ELF-1 (cell line): ENCODE measurements at regions not wholly inside any gene's neighbourhood (a gene's known extent, or its start where the extent isn't known, plus 50 kb on each side); places are given as distances from the start of the nearest gene placed in this dataset.

Experiments
- DNase-seq: peaks from one replicate; pipeline ENCODE4 v3.0.0-alpha.2; 2016; ENCODE audit warnings: low read depth, low spot score

DNA sequence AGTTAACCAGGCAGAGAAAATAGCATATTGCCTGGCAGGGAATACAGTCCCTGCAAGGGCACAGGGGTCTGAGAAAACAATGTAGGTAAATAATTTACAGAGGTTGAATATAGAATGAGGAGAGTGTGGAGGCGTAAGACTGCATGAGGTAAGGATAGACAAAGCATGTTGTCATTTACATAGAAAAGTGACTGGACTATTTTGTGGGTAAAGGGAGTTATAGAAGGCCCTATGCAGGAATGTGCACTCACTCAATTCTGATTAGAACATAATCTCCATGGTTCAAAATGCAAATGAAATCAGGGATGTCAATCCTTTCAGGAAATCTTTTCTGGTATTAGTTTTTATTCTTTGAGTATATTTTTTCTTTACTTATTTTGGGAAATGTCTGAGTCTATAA is 285.7 kb upstream of the SALL1 start:
- no peak for DNase-seq

GRCh38 chr16:51434567-51435198 is 283.6 kb upstream of the SALL1 start:
- no peak for DNase-seq

DNA sequence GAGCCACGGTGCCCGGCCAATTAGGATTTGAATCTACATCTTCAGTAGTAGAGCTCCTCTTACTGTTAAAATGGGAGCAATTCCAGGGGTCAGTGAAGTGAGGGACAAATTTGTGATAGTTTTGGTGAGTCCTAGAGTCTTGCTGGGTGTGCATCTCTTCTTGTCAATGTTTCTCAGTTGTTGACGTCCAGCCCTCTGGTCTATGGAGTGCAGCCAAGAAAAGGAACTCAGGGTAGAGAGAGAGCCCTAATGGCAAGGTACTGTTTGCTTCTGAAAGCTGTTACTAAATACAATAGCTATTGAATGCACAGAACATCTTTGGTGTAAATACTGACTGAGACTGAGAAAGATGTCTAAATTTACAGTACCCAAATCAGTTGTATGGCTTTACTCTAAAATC is 282.5 kb upstream of the SALL1 start:
- no peak for DNase-seq

DNA sequence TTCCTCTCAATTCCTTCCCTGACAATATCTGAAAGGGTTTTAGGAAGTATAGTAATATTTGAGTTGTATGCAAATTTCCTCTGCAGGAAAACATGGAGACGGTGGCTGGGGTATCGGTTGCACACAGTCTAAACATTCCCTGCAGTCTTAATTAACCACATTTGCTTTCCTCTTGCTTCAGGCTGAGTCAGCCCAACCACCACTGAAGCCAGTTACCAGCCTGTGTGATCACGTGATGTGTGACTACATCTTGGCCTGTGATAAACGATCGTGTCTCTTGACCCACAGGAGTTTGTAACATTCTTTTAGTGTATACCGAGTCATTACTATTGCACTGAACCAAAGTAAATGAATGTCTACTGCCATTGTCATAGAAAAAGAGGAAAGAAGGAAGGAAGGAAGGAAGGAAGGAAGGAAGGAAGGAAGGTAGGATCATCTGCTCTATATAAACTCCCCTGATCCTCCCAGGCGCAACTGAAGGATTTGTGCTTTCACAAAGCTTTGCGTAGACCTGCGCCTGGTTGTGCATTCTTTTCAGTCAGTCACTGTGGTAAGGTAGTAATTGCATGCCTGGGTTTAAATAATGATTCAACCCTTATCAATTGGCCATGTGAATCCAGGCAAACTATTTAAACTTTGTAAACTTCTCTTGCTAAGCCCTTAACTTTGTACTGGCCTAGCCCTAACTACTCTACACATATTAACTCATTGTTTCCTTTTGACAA is 280.6 kb upstream of the SALL1 start:
- DNase-seq = peak; percentile 81

- DNase-seq = no peak
Measured at GRCh38 chr16:51430716-51431369, 279.8 kb upstream of the SALL1 start.

- DNase-seq = no peak
Measured at GRCh38 chr16:51429041-51429440, 278.0 kb upstream of the SALL1 start.

DNA sequence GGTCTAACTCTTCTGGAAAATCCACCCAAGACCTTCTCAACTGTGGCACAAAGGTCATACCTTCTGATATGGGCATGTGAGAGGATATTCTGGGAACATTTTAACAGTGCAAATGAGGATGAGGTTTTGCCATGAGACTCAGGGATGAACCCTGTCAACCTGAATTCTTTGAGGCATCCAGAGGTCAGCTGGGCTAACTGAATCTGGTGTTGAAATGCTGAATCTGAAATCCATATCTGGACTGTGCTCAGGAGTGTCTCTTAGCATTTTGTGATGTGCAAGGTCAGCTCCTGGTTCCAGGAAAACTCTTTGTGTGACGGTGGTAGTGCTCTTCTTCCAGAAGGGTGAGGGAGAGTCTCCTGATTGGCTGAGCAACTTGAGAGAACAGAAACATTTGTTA is 276.0 kb upstream of the SALL1 start:
- DNase-seq = no peak

DNA sequence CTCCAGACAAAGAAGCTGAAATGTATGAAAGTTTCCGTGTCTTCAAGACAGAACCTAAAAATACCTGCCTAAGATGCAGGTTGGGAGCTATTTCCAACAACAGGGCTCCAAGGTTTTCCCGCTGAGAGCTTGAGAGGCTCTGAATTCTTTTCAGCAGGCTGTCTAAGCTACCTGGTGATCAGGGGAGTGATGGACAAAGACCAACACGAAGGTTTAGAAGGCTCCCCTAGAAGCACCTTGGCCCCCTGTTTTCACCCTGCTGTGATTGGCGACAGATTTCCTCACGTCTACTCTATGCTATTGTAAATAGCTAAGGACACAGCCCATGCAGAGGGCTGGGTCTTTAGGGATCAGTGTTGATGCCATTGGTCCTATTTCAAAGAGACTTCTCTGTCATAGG is 275.2 kb upstream of the SALL1 start:
- peak; percentile 28 for DNase-seq

- no peak for DNase-seq
Measured at GRCh38 chr16:51420247-51420646, 269.2 kb upstream of the SALL1 start.

DNA sequence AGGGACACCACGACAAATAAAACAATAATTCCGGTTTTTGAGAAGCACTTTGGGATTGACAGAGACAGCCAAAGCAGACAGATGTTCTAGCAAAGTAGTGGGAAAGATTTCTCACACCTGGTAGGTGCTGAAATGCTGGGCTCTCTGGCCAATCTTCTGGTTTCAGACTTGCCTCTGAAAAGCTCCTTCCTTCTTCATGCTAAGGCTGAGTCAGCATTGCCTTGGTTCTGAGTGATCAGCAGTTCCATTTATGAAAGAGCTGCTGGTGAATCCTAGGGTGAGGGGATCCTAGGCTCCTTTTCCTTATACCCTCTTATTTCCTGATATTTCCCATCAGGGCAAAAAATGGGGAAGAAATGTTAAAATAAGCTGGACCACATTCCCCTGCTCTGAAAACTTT is 268.7 kb upstream of the SALL1 start:
- no peak for DNase-seq

DNA sequence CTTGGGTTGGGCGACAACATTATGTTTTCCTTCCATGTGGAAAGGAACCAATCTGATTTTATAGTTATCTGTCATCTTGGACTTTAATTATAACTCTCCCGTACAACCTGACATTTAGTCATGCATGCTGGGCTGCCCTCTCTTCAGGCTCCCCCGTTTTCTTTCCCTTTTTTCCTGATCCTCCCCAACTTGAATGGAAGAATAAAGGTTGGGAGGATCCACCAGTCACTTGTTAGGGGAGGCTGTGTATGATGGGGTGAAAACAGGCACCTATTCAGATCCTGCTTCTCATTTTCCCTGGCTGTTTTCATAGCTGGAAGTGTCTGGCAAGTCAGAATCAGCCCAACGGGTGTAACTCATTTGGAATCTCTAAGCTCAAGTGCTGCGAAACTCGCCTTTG is 267.2 kb upstream of the SALL1 start:
- no peak for DNase-seq

- no peak for DNase-seq
Measured at GRCh38 chr16:51416926-51417325, 265.9 kb upstream of the SALL1 start.

DNA sequence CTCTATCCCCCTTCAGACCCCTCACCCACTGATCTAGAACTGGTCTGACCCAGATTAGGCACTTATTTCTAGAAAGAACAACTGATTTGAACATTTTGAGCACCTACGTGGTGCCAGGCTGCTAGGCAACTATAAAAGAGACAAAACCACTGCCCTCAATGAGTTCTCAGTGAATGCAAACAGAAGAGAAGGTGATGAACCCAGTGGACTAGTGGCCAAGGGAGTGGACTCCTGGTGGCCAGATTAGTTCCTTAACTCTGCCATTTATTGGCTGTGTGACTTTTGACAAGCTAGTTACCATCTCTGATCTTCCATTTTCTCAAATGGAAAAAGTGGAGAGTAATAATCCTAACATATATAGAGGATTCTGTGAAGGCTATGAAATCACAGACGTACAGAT is 259.1 kb upstream of the SALL1 start:
- no peak for DNase-seq

- DNase-seq = no peak
Measured at GRCh38 chr16:51409001-51409675, 258.1 kb upstream of the SALL1 start.

GRCh38 chr16:51408357-51408756 is 257.3 kb upstream of the SALL1 start:
- no peak for DNase-seq

DNA sequence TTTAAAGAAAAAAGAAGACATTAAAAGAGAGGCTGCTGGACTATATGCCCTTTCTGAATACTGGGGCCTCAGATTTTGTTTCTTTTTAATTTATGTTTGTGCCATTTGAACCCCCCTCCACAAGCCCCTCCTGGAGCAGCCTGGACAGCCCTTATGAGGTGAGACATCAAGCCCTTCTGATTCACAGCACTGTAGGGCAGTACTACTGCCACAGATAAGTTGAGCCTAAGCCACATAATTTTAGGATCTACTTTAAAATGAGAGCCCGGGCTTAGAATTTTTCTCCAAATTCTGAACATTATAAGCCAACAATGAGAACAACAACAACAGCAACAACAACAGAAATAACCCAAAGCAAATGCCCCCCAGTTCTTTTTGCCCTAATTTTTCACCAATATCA is 256.9 kb upstream of the SALL1 start:
- no peak for DNase-seq

DNA sequence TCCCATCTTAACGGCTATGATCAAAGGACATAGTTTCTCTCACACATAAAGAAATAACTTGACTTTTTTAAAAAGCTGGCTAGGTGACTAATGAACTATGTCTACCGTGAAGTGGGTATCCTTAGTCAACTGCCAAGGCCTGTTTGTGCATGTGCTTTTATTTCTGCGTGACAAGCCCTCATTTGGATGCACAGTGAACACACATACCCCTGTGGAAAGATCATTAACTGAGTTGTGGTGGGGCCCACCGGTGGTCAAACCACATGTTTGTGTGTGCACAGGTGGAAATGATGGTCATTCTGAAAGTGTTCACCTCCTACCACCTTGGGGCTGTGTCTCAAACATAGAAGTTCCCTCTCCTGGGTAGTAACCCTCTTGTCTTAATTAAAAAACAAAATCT is 256.1 kb upstream of the SALL1 start:
- no peak for DNase-seq

GRCh38 chr16:51405361-51405760 is 254.3 kb upstream of the SALL1 start:
- no peak for DNase-seq

DNA sequence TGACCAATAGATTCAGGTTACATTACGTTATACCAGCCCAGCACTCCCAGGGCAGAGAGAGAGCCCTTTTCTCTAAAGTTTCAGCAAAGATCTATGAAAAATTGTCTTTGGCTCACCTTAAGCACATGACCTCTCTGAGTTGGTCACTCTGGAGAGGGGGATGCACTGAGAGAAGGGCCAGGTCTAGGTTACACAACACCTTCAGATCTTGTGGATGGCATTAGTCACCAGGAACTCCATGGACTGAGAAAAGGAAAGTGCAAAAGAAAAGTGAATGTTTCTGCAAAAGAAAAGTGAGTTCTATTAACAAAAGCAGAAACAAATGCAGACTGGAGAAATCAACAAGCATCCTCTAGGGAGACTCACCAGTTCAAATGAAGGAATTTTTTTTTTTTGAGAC is 253.3 kb upstream of the SALL1 start:
- DNase-seq = no peak

GRCh38 chr16:51402785-51403184 is 251.7 kb upstream of the SALL1 start:
- no peak for DNase-seq

GRCh38 chr16:51402298-51402697 is 251.2 kb upstream of the SALL1 start:
- DNase-seq = no peak

GRCh38 chr16:51401673-51402072 is 250.6 kb upstream of the SALL1 start:
- DNase-seq = no peak
